ENCODE measurements at regions not wholly inside any gene's neighbourhood (a gene's known extent, or its start where the extent isn't known, plus 50 kb on each side); places are given as distances from the start of the nearest gene placed in this dataset.

DNA sequence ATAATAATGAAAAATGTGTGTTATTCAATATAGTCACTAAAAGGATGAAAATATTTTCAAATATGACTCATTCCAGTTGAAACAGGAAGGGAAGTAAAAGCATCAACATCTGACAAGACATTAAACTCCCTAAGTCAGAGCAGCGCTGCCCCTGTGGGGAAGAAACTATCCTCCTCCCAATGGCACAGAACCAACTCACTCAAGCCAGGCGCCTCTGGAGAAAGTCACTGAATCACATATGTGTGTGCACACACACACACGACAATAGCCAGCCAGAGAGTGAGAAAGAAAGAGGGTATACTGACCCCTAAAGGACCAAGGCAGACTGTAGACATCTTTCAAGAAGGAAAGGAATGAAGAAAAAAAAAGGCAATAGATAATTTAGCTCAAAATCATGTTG, 126.9 kb downstream of the SETD4 start:
- peak; percentile 89 for DNase-seq (ENCODE audit: low read depth)

DNA sequence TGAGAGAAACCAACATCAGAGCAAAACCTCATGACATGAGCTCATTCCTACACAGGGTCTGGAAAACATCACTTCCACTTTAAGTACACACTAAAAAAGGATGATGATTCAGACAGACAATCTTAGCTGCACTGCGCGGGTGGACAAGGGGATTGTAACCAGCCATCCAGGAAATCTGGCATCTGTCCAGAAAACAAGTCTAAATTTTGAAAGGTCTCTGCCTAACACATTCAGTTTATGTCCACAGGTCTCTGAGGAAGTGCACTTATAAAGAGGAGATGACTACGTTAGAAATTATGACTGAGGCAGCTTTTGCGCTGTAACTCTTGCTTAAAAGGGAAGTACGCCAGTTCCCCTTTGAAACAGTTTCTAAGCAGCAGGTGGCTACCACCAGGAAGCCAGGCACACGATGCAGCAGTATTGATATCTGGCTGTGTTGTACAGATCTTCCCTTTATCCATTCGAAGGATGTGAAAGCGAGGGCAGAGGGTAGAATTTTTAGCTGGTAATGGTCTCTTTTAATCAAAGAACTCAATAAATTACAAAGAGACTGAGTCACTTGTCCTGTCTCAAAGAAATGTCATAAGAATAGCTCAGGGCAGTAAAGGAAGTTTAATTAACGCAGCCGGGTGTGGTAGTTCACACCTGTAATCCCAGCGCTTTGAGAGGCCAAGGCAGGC, 128.0 kb downstream of the SETD4 start:
- DNase-seq (ENCODE audit: low read depth), result peak; percentile 86

DNA sequence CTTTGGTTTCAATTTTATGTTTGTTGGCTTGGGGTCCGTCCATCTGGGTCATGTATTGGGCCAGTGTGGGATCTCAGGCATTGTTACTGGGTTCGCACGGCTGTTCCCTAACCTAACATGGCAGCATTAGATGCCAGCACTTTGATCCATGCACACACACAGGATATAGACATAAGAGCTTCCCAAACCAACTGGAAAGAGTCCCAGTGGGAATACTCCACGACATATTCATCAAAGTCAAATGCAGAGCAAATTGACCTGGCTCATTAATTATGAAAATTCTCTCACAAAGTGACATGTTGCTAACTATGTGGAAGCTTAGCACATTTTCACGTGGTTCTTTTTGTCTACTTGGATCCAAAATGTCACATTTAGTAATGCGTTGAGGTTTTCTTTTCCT, 130.4 kb downstream of the SETD4 start:
- DNase-seq (ENCODE audit: low read depth), result no peak

DNA sequence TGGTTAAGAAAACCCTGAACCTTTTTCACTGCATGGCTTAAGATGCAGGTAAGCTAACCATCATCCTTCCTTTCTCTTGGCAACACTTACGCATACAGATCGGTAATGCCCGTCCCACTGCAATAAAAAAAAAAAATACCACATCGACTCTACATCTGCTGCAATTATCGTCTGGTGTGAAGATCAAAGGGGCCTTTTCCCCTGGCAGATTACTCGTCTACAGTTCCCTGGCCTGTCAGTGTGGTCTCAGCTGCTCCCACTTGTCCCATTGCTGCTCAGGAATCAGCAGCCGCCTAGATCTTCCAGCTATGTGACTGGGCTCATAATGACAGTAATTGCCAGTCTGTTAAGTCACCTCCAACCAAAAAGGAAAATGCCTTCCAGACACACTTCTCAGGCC, 133.1 kb downstream of the SETD4 start:
- DNase-seq (ENCODE audit: low read depth), result no peak

DNA sequence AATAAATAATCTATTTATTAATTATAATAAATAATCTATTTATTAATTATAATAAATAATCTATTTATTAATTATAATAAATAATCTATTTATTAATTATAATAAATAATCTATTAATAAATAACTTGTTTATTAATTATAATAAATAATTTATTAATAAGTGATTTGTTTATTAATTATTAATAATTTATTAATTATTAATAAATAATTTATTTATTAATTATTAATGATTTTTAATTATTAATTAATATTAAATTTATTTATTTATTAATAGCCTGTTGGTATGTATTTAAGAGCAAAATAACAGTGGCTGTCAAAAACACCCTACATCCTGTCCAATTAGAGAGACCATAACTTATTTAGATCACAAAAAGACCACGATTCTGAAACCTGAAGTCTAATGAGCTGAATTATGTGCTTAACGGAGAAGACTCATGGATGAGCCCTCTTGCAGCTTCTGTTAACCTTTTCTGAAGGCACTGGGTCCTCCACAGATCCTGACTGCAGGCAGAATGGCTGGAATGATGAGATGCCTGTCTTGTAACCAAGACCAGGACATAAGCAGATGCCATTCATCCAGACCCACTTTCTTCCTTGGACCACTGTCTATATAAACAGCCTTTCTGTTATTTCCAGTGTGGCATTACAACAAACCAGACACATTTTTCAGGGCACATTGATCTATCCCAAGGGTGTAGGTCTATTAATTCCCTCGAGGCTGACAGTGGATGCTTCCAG, 134.2 kb downstream of the SETD4 start:
- DNase-seq (ENCODE audit: low read depth), result peak; percentile 7

DNA sequence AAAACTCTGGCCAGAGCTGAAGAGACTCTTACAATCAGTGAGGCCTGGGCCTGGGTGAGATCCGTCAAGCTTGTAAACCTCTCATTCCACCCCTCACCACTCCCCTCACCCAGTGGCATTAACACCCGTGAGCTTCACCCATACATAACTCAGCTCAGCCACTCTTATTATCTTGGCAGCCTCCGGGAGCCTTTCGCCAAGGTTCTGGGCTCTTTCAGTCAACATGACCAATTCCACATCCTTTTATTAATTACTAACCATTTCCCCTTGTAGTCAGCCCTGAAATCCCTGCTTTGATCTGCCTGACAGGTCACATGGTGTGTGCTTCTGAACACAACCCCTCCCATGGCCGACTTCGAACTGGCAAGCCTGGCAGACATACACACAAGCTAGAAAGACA, 134.8 kb downstream of the SETD4 start:
- DNase-seq (ENCODE audit: low read depth), result peak; percentile 23

DNA sequence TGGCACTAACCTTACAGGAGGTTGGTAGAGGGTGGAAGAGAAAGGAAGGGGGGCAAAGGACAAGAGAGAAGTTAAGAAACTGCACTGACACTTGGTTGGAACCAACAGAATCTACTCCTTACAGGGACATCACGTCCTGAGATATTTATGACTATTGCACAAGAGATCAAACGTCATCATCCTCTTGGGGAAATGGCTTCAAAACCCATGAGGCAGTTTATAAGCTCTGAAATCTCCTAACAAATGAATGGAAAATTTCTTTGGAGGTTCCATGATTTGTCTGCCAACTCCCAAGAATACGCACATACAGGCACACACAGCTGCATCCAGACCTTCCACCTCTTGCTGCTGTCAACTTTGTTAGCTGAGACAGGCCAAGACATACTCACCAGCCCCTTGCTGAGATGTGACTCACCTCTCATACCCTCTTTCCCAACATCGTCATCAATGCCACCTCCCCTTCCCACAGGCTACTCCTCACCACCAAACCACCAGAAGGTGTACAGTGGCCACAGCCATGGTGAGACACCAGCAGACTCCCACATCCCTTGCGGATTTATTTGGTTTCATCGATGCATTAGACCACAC, 135.5 kb downstream of the SETD4 start:
- peak; percentile 77 for DNase-seq (ENCODE audit: low read depth)

DNA sequence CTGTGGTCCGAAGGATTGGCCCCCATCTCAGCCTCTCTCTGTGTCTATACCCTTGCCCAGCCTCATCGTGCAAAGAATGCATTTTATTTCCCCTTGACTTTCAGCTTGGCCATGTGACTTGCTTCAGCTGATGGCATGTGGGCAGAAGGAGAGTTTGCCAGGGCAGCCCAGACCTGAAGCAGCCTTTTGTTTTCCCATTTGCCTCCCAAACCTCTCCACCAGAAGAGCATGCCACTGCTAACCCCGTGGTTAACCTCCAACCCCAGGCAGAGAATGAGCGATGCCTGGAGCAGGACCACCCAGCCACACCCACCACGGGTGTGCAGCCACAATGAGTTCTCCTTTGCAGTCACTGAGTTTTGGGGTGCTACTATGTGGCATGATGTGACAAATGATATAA, 136.4 kb downstream of the SETD4 start:
- no peak for DNase-seq (ENCODE audit: low read depth)

DNA sequence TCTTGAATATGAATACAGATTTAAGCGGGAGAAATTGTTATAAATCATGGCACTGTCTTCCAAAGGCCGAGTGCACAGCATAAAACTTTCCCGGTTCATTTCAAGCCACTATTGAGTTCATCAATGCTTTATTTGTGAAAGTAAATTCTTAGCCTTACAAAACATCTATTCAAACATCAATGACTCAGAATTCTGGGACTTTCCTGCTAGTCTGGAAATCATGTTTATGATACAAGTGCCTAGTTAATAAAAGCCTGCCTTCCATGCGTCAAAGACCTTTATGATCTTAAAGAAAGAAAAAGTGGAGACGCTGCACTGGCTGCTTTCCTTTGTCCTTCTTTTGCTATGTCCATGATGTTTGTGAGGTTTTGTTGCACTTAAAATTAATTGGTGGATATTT, 137.7 kb downstream of the SETD4 start:
- peak; percentile 32 for DNase-seq (ENCODE audit: low read depth)

DNA sequence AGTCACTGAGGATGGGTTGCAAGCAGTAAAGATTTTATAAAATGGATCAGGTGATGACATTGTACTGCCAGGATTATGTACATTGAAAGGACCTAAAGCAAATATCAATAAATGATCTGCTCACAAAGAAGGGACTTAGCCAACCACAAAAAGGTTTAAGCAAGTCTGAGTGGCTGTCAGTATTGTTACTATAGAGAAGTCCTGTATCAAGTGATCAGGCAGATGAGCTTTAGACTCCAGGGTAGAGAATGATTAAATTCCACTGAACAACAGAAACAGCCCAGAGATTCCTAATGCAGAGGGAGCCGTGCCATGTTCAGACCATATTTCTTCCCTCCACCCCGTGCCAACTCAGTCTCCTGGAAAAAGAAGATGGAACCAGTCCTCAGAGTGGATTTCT, 138.9 kb downstream of the SETD4 start:
- DNase-seq (ENCODE audit: low read depth), result no peak

DNA sequence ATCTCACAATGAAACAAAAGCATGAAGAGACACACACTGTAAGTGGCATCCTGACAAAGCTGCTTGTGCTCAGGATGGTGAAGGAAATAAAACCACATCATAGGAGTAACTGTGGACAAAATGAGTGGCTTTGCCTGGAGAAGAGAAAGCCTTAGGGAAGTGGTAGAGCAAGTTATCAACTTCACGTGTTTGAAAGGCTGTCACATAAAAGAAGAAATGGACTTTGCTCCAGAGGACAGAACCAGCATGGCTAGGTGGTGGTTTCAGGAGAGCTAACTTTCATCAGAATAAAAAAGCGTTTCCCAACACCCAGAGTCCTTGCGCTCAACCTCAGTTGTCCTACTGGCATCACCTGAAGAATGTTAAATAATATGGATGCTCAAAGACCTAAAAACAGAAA, 139.9 kb downstream of the SETD4 start:
- no peak for DNase-seq (ENCODE audit: low read depth)

DNA sequence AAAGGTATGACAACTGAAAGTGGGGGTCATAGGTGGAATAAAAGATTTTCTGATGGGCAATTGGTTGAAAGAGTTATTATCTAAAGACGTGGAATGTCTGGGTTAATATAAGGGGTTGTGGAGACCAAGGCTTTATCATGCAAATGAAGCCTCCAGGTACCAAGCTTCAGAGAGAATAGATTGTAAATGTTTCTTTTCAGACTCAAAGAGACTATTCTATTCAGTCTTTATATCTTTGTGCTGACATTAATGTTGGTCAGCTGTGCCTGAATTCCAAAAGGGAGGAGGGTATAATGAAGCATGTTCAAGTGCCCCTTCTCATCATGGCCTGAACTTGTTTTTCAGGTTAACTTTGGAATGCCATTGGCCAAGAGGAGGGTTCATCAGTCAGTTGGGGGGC, 145.3 kb downstream of the SETD4 start:
- no peak for DNase-seq (ENCODE audit: low read depth)

DNA sequence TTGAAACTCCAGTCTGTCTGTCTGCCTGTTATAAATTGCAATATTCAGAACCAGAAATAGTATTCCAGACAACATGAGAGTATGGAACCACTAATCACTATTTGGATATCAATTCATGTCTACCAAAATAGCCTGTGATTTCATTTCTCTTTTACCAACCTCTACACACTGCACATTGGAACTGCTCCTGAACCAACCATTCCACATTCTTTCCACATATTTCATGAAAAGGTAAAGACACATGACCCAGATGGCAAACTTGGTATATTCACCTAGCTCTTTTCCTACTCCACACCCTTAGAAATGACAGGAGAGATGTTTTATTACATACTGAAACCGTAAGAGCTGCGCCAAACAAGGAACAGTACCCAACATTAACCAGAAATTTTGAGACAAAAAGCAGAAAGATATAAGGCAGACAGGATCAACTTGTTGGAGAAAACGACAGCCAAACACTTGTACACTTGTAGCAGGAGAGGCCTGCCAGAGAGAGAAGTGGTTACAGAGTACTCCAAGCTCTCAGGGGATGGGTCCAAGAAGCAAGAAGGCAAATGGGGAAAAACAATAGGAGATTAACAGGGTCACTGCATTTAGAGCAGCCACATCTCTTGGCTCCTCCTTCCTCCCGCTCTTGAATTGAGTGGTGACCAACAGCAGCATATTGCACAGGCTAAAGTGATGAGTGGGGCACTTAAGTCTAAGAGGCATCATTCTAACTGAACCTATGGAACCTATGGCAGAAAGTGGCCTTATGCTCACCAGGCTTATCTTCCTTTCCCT, 148.7 kb downstream of the SETD4 start:
- DNase-seq (ENCODE audit: low read depth), result no peak

DNA sequence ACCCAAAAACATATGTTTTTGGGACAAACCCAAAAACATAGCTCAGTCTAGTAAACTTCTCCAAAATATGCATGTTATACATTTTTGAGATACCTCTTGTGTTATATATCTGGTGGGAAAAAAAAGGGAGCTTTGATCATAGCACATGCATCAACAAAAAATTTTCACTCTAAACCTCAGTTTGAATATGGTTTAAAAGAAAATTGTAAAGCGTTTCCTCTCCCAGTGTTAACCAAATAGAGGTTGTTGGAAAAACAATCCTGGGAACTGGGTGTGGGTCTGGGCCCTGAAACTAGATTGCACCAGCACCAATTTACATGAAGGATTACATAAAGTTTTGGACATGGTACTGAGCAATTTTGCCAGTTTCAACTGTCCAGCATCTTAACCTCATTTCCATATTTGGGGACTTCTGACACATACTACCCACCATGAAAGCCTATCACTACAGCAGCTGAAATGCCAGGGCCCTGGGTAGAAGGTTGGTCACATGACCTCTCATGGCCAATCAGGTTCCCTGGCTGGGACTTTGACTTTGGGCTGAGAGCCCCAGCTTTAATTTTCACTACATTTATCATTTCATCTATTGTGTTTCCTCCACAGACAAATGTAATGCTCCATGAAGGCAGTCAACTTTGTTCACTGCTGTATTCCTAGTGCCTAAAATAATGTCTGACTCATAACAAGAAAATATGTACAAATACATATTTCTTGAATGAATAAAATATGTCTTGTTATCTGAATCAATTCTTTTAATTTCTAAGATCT, 150.7 kb downstream of the SETD4 start:
- DNase-seq (ENCODE audit: low read depth), result no peak

DNA sequence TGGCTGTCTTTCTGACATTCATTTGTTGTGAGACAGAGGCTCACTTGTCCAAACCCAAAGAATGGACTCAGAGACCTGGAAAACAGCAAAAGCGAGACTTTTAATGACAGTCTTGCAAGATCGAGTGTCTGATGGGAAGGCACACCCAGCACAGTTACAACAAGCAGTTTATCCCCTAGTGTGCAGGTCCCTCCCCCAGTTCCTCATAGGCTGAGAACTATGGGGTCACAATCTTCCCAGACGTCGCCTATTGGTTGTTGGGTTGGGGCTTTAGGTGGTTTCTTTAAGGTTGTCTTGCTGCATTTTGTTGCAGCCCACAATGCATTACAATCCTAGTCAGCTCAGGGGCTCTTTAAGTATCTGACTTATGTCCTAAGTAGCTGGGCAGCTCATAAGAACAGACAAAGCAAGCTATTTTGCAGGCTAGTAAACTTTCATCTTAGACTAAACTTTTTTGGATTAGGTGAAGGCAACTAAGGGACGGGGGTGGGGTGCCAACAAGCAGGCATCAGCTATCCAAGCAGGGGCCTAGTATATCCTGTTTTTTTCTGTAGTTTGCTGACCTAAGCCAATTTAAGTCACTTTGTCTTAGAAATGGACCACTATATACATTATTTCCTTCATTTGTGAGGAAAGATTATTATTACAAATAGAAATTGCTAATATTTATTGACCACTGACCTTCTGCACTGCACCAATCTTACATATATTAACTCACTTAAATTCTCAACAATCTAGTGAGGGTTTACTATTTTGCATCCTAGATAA, 151.8 kb downstream of the SETD4 start:
- DNase-seq (ENCODE audit: low read depth), result no peak

DNA sequence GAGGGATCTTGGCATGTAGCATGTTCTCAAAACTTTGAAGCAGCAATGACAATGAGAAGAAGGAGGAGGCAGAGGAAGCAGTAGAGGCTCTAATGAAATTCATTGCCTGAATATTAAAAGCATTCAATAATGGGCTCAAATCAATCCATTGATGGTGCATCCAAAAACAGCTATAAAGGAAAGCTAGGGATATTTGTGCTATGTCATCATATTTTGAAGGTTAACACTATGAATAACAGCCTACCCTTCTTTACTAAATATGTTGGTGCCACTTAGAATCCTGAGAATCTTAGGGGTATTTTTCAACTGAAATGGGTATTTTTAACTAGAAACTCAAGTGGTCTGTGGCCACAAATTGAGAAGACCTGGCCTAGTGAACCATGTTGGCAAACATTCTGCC, 153.7 kb downstream of the SETD4 start:
- no peak for DNase-seq (ENCODE audit: low read depth)

DNA sequence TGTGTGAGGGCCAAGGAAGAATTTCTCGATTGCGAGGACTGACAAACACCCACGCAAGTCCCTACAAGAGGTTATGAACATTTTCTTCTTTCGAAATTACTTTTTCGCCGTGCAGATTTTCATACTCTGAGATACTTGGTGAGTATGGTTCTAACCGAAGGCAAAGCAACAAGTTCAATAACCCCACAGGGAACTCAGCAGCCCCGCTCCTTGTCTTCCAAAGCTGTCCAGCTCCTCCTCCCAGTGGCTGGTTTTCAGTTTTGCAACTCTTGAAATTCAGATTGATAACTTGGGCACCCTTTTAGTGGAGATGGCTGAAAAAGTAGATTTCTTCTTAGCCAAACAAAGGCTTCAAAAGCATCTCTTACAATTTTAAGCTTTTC, 154.4 kb downstream of the SETD4 start:
- DNase-seq (ENCODE audit: low read depth), result no peak

DNA sequence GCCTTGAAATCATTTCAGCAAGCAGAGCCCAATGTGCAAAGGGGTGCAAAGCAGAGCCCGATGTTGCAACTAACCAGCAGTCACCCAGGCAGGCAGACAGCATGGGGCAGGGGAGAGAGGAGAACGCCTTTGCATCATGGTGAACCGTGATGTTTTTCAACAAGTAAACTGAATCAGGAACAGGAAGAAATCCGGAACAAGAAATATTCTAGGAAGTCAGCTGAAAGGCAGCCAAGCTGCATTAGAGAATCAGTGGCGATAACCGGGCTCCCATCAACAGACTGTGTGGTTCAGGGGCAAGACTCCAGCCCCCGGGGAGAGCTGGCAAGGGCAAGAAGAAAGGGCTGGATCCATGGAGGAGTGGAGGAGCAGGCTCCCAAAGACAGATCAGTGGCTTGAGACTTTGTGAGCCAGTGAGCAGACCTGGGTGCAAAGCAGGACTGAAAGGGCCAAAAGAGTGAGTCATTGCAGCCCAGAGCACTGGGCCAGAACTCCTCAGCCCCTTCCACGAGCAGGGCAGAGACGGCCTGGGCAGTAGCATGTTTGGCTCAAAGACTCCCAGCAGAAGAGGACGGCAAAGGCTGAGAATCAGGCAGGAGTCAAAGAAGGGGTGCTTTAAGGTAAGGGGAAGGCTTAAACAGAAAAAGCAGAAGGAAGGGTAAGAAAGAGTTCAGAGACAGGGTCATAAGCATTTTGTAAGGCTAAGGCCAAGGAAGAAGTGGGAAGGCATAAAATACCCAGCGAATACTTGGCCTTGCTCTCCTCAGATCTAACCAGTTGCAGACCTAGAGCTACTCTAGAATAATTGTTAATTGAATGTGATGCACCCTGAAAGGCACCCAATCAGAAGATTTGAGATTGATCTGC, 155.0 kb downstream of the SETD4 start:
- DNase-seq (ENCODE audit: low read depth), result no peak

DNA sequence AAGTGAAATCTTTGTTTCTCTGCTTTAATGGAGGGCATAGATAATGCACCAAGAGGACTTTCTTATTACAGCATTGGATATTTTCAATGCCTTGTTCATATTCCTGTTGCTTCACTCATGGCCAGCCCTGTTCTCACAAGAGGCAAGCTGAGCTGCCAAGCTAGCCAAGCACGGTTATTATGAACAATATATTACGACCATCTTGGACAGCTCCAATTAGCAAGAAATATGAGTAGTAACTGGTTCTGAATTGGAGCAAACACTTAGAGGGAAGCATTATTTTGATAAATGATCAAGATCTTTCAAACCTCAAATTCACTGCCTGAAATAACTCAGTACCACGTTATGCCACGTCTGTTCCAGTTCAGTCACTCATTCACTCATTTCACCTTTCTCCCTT, 159.8 kb downstream of the SETD4 start:
- DNase-seq (ENCODE audit: low read depth), result no peak

DNA sequence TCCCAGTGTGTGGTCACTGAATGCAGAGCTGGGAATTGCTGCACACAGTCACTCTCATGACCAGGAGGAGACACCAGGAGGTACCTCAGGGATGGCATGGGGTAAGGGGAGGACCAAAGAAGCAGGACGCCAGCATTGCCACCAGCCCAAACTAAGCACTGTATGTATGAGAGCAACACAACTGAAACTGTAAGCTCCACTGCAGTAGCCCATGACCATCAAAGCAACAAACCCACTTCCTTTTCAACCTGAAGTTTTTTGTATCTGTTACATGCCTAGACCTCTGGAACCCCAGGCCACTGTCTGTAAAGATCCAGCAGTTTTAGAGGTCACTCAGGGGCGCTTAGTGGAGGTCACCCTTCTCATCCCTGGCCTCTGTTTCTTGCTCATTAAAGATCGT, 164.3 kb downstream of the SETD4 start:
- no peak for DNase-seq (ENCODE audit: low read depth)

All from ELR (cell line).